HG03066 (cell line): ENCODE measurements at regions not wholly inside any gene's neighbourhood (a gene's known extent, or its start where the extent isn't known, plus 50 kb on each side); places are given as distances from the start of the nearest gene placed in this dataset.

Experiments used
- ATAC-seq: cut with Tn5 transposase; IDR thresholded peaks from one replicate; pipeline ENCODE4 v1.9.1; 2021; ENCODE audit warnings: low read depth; ENCODE audit not compliant: unreplicated experiment

- no peak for ATAC-seq
Measured at GRCh38 chr3:150179330-150179729, 208.6 kb upstream of the PFN2 start.

- no peak for ATAC-seq
Measured at GRCh38 chr3:150177673-150178381, 207.1 kb upstream of the PFN2 start.

GRCh38 chr3:150174179-150174578 lies 203.5 kb upstream of the PFN2 start:
- no peak for ATAC-seq

GRCh38 chr3:150172356-150172755 lies 201.7 kb upstream of the PFN2 start:
- no peak for ATAC-seq

- no peak for ATAC-seq
Measured at GRCh38 chr3:150170852-150171520, 200.3 kb upstream of the PFN2 start.

- ATAC-seq = no peak
Measured at GRCh38 chr3:150169330-150169940, 198.7 kb upstream of the PFN2 start.

GRCh38 chr3:150168698-150169097 lies 198.0 kb upstream of the PFN2 start:
- ATAC-seq = no peak

GRCh38 chr3:150165396-150166094 lies 194.8 kb upstream of the PFN2 start:
- ATAC-seq = no peak

GRCh38 chr3:150161011-150161410 lies 190.3 kb upstream of the PFN2 start:
- ATAC-seq = no peak

- ATAC-seq = no peak
Measured at GRCh38 chr3:150158943-150159625, 188.4 kb upstream of the PFN2 start.

- ATAC-seq = no peak
Measured at GRCh38 chr3:150152567-150152966, 181.9 kb upstream of the PFN2 start.

GRCh38 chr3:150150633-150151032 lies 179.9 kb upstream of the PFN2 start:
- ATAC-seq = no peak

GRCh38 chr3:150149651-150150051 lies 179.0 kb upstream of the PFN2 start:
- ATAC-seq = no peak

GRCh38 chr3:150148227-150148626 lies 177.5 kb upstream of the PFN2 start:
- no peak for ATAC-seq

- ATAC-seq = no peak
Measured at GRCh38 chr3:150147776-150148175, 177.1 kb upstream of the PFN2 start.

- no peak for ATAC-seq
Measured at GRCh38 chr3:150146991-150147761, 176.5 kb upstream of the PFN2 start.

- ATAC-seq = no peak
Measured at GRCh38 chr3:150145659-150146058, 175.0 kb upstream of the PFN2 start.

- ATAC-seq = no peak
Measured at GRCh38 chr3:150144191-150144708, 173.6 kb upstream of the PFN2 start.

GRCh38 chr3:150142936-150143335 lies 172.2 kb upstream of the PFN2 start:
- no peak for ATAC-seq
